ENCODE measurements at regions not wholly inside any gene's neighbourhood (a gene's known extent, or its start where the extent isn't known, plus 50 kb on each side); places are given as distances from the start of the nearest gene placed in this dataset.

GRCh38 chr6:165047952-165048351 lies 261.5 kb downstream of the C6orf118 start:
- no peaks in the 10 kb centered on the region for H3K27me3 ChIP-seq (ENCODE audit: insufficient read depth, low read length)
- H3K9me2 ChIP-seq (ENCODE audit: insufficient read depth): no peaks in the 10 kb centered on the region
- H3K79me2 ChIP-seq (ENCODE audit: insufficient read depth, low read length): no peaks in the 10 kb centered on the region
- RAD21 ChIA-PET (ENCODE audit: low non-redundant PET in 1 of 2, low total read pairs in 2 of 2, uncharacterized antibody in 2 of 2, unreplicated experiment in 2 of 2): no interaction called here
- peaks cover 0 to 17% of the 10 kb centered on the region in 2 experiments; a peak in 1 of 4 replicates for H3K9me3 ChIP-seq (ENCODE audit: control insufficient read depth in 1 of 2, insufficient read depth in 1 of 2, low read depth in 1 of 2, low read length in 2 of 2)
- no peaks in the 10 kb centered on the region for H3K4me1 ChIP-seq (ENCODE audit: control insufficient read depth in 1 of 2, insufficient read depth in 2 of 2, low read length in 2 of 2)
- no peak for TF ChIP-seq CEBPB (IDR thresholded peaks at IDR 0.05; ENCODE audit: low read depth)
- no peak for TF ChIP-seq SIN3A (IDR thresholded peaks at IDR 0.05; ENCODE audit: low read depth)
- TF ChIP-seq ZFX (IDR thresholded peaks at IDR 0.05): no peak
- TF ChIP-seq TCF7L2 (IDR thresholded peaks at IDR 0.05; ENCODE audit: borderline replicate concordance, extremely low read depth, insufficient read depth, insufficient read length): no peak
- TF ChIP-seq EZH2 (IDR thresholded peaks at IDR 0.05): no peak
- H3K27ac ChIP-seq (ENCODE audit: low read depth, low read length): no peak overlapping the region
- CTCF ChIA-PET: no interaction called here
- H3K36me3 ChIP-seq (ENCODE audit: control insufficient read depth in 1 of 2, insufficient read depth in 2 of 2, low read length in 2 of 2): no peaks in the 10 kb centered on the region
- POLR2A ChIA-PET: no interaction called here
- no peak overlapping the region for H3K9ac ChIP-seq (ENCODE audit: low read length)
- H4K20me1 ChIP-seq (ENCODE audit: insufficient read depth): no peaks in the 10 kb centered on the region
- ATAC-seq: no peak
- no TSS peak for BruUV-seq (replicated peaks)
- H3K4me3 ChIP-seq (replicated peaks in 1 of 2; ENCODE audit: low read depth in 1 of 2, low read length in 2 of 2): no peak overlapping the region
- DNase-seq (ENCODE audit: low read depth, low spot score): no peak
- intact Hi-C loops (cut with micrococcal nuclease): no loop called here
- H3K4me2 ChIP-seq (ENCODE audit: low read length): no peak overlapping the region
- H2AFZ ChIP-seq (ENCODE audit: low read depth, low read length, poor library complexity, severe bottlenecking): no peak overlapping the region

GRCh38 chr6:165045631-165046030 lies 263.8 kb downstream of the C6orf118 start:
- ChIA-PET RAD21 (ENCODE audit: low non-redundant PET in 1 of 2, low total read pairs in 2 of 2, uncharacterized antibody in 2 of 2, unreplicated experiment in 2 of 2) (no interaction called here), POLR2A (no interaction called here), CTCF (no interaction called here)
- no peak for TF ChIP-seq ZFX (IDR thresholded peaks at IDR 0.05)
- TF ChIP-seq RAD21 (IDR thresholded peaks at IDR 0.05; ENCODE audit: low read depth): no peak
- TF ChIP-seq SP1 (IDR thresholded peaks at IDR 0.05; ENCODE audit: low read depth): no peak
- Histone ChIP-seq H3K4me2 (ENCODE audit: low read length) (no peak overlapping the region), H3K27me3 (ENCODE audit: insufficient read depth, low read length) (no peaks in the 10 kb centered on the region), H3K79me2 (ENCODE audit: insufficient read depth, low read length) (no peaks in the 10 kb centered on the region), H4K20me1 (ENCODE audit: insufficient read depth) (no peaks in the 10 kb centered on the region), H3K36me3 (ENCODE audit: control insufficient read depth in 1 of 2, insufficient read depth in 2 of 2, low read length in 2 of 2) (no peaks in the 10 kb centered on the region), H2AFZ (ENCODE audit: low read depth, low read length, poor library complexity, severe bottlenecking) (no peak overlapping the region), H3K4me1 (ENCODE audit: control insufficient read depth in 1 of 2, insufficient read depth in 2 of 2, low read length in 2 of 2) (no peaks in the 10 kb centered on the region), H3K9me3 (ENCODE audit: control insufficient read depth in 1 of 2, insufficient read depth in 1 of 2, low read depth in 1 of 2, low read length in 2 of 2) (peaks cover 0 to 14% of the 10 kb centered on the region in 2 experiments; a peak in 1 of 4 replicates), H3K9ac (ENCODE audit: low read length) (no peak overlapping the region), H3K27ac (ENCODE audit: low read depth, low read length) (no peak overlapping the region), H3K4me3 (replicated peaks in 1 of 2; ENCODE audit: low read depth in 1 of 2, low read length in 2 of 2) (no peak overlapping the region), H3K9me2 (ENCODE audit: insufficient read depth) (no peaks in the 10 kb centered on the region)
- ATAC-seq (no peak), DNase-seq (ENCODE audit: low read depth, low spot score) (no peak)
- intact Hi-C loops (cut with micrococcal nuclease): no loop called here
- no TSS peak for BruUV-seq (replicated peaks)
